Colonic mucosa (tissue), 4 donors: ENCODE measurements at regions not wholly inside any gene's neighbourhood (a gene's known extent, or its start where the extent isn't known, plus 50 kb on each side); places are given as distances from the start of the nearest gene placed in this dataset.
"Not testable (repeated sequence)": the region's sequence is repeated elsewhere in the genome, so short reads cannot be mapped to it uniquely, and the experiment has no call there.

Experiments used
- DNase-seq: peaks from one replicate; pipeline ENCODE4 v3.0.0-alpha.2; 2020
- H3K27ac ChIP-seq: fragments of 200-600 bp; one replicate; pipeline ENCODE4 v1.8.0; 2021
- H3K27me3 ChIP-seq: fragments of 200-600 bp; one replicate; pipeline ENCODE4 v1.8.0; 2021
- H3K36me3 ChIP-seq: fragments of 200-600 bp; one replicate; pipeline ENCODE4 v1.8.0; 2021
- H3K4me1 ChIP-seq: fragments of 200-600 bp; one replicate; pipeline ENCODE4 v1.8.0; 2021; ENCODE audit warnings: mild to moderate bottlenecking
- H3K4me3 ChIP-seq: fragments of 200-600 bp; one replicate; pipeline ENCODE4 v1.8.0; 2021
- H3K9ac ChIP-seq, 2 donors: one replicate each; pipeline ENCODE4 v1.7.0; 2013; ENCODE audit warnings: control low read depth in 2 of 2, low read depth in 2 of 2, low read length in 2 of 2
- H3K9me3 ChIP-seq: fragments of 200-600 bp; one replicate; pipeline ENCODE4 v1.8.0; 2021
- intact Hi-C: fragments of 100-400 bp; cut with DNase I; formaldehyde crosslinking; loops from one replicate; pipeline ENCODE4 v1.14.1; 2022
- TF ChIP-seq, protein P1 (sequence below): fragments of 200-600 bp; IDR thresholded peaks from one replicate; pipeline ENCODE4 v1.8.0; 2022; ENCODE audit warnings: antibody characterized with exemption, mild to moderate bottlenecking
- donor health status: healthy.
- donor health status: DM: no; HTN: no; CAD: no.
- donor health status: DM: no; HTN: no; CAD: no.

DNA sequence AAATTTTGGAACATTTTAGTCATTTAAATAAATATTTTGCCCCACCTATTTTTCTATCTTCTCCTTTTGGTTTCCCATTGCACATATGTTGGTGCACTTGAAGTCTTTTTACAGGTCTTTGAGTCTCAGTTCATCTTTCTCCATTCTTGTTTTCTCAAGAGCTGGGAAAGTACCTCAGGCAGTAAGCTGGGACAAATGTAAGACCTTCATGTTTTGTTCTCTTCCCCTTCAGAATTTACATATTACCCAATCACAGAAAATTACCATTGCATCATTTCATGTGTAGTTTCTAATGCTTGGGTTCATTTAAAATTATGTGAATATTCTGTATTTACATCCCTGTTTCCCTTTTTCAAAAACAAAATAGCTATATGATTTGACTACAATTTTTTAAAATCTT, 1150.0 kb upstream of the POT1 start:
- Histone ChIP-seq H3K9me3 (no peaks in the 10 kb centered on the region), H3K36me3 (no peaks in the 10 kb centered on the region), H3K4me3 (no peak overlapping the region), H3K9ac (no peak overlapping the region), H3K4me1 (no peaks in the 10 kb centered on the region), H3K27ac (no peak overlapping the region), H3K27me3 (no peaks in the 10 kb centered on the region)
- no peak for DNase-seq
- intact Hi-C loops = no loop called here
- TF ChIP-seq, protein P1, sequence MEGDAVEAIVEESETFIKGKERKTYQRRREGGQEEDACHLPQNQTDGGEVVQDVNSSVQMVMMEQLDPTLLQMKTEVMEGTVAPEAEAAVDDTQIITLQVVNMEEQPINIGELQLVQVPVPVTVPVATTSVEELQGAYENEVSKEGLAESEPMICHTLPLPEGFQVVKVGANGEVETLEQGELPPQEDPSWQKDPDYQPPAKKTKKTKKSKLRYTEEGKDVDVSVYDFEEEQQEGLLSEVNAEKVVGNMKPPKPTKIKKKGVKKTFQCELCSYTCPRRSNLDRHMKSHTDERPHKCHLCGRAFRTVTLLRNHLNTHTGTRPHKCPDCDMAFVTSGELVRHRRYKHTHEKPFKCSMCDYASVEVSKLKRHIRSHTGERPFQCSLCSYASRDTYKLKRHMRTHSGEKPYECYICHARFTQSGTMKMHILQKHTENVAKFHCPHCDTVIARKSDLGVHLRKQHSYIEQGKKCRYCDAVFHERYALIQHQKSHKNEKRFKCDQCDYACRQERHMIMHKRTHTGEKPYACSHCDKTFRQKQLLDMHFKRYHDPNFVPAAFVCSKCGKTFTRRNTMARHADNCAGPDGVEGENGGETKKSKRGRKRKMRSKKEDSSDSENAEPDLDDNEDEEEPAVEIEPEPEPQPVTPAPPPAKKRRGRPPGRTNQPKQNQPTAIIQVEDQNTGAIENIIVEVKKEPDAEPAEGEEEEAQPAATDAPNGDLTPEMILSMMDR = no peak

DNA sequence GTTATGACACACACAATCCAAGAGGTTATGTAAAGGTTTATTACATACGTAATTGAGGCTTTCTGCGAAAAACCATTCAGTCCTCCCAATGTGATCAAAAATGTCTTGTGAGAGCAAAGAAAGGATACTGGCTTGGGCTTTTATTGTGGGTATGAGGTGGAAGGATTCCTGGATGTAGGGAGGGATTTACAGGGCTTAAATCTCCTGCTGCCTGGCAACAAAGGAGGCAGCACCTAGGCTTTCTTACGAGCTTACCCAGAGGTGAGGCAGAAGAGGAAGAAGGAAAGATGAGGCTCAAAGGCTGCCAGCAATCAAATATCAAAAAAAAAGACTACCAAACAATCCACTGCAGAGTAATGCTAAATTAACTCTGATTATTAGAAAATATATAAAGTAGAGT, 1149.5 kb upstream of the POT1 start:
- TF ChIP-seq, protein P1 = no peak
- Histone ChIP-seq H3K9ac (no peak overlapping the region), H3K27ac (no peak overlapping the region), H3K4me1 (no peaks in the 10 kb centered on the region), H3K9me3 (no peaks in the 10 kb centered on the region), H3K4me3 (no peak overlapping the region), H3K36me3 (no peaks in the 10 kb centered on the region), H3K27me3 (no peaks in the 10 kb centered on the region)
- no peak for DNase-seq
- intact Hi-C loops = no loop called here

DNA sequence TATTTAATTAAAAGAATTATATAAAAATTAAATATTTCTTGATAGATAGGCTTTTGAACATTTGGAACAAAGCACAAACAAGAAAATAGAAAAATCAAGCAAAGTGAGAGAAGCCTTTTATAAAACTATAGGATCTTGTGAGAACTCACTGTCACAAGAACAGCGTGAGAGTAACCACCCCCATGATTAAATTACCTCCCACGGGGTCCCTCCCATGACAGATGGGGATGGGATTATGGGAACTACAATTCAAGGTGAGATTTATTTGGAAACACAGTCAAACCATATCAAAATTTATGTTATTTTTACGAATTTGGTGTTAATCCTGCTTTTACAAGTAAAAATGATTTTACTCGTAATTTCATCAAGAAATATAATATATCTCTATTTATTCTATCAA, 1136.1 kb upstream of the POT1 start:
- Histone ChIP-seq H3K9me3 (no peaks in the 10 kb centered on the region), H3K36me3 (no peaks in the 10 kb centered on the region), H3K4me3 (no peak overlapping the region), H3K27ac (no peak overlapping the region), H3K4me1 (no peaks in the 10 kb centered on the region), H3K9ac (no peak overlapping the region), H3K27me3 (no peaks in the 10 kb centered on the region)
- TF ChIP-seq, protein P1 = no peak
- DNase-seq = no peak
- intact Hi-C loops = no loop called here

- TF ChIP-seq, protein P1 = no peak
- H3K4me1 ChIP-seq = no peaks in the 10 kb centered on the region
- intact Hi-C loops = no loop called here
- DNase-seq = no peak
- no peak overlapping the region for H3K9ac ChIP-seq
- H3K9me3 ChIP-seq = no peaks in the 10 kb centered on the region
- H3K27ac ChIP-seq = no peak overlapping the region
- H3K4me3 ChIP-seq = no peak overlapping the region
- H3K27me3 ChIP-seq = no peaks in the 10 kb centered on the region
- no peaks in the 10 kb centered on the region for H3K36me3 ChIP-seq
These were observed 1128.4 kb upstream of the POT1 start for GRCh38 chr7:126057979-126058378.

GRCh38 chr7:126056613-126057012, 1127.0 kb upstream of the POT1 start:
- DNase-seq, H3K4me3 ChIP-seq, intact Hi-C loops, H3K4me1 ChIP-seq, H3K9me3 ChIP-seq, H3K27ac ChIP-seq, H3K9ac ChIP-seq, H3K27me3 ChIP-seq, H3K36me3 ChIP-seq: not testable (repeated sequence)

DNA sequence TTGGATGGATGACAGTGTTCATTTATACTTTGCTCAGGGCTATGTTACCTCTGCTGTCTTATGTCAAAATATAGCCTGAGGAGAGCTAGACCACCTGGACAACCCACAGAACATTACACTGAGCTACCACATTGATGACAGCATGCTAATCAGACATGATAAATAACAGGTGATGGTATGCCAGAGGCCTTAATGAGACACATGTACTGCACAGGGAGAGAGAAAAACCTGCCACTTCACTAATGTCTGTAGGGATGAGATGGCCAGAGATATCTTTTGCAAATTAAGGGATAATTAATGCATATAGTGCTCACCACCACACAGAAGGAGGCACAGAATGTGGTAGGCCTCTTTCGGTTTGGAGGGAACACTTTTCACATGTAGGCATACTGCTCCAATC, 1122.6 kb upstream of the POT1 start:
- Histone ChIP-seq H3K36me3 (no peaks in the 10 kb centered on the region), H3K4me1 (no peaks in the 10 kb centered on the region), H3K27ac (no peak overlapping the region), H3K9me3 (no peaks in the 10 kb centered on the region), H3K27me3 (no peaks in the 10 kb centered on the region), H3K9ac (no peak overlapping the region), H3K4me3 (no peak overlapping the region)
- TF ChIP-seq, protein P1 = no peak
- no peak for DNase-seq
- intact Hi-C loops = no loop called here
